Ovary (tissue), 7 donors: ENCODE measurements at regions not wholly inside any gene's neighbourhood (a gene's known extent, or its start where the extent isn't known, plus 50 kb on each side); places are given as distances from the start of the nearest gene placed in this dataset.

Experiments used
- DNase-seq, 5 donors: peaks; one replicate each; pipeline ENCODE4 v3.0.0-alpha.2; 2019 to 2020
- H3K27ac ChIP-seq, 2 donors: fragments of 200-600 bp; one replicate each; pipeline versions ENCODE4 v1.5.1 to v1.8.0; 2019 to 2022
- H3K27me3 ChIP-seq: fragments of 200-600 bp; one replicate; pipeline ENCODE4 v1.8.0; 2022
- H3K36me3 ChIP-seq: fragments of 200-600 bp; sonication (generic); one replicate; pipeline ENCODE4 v1.5.1; 2019
- H3K4me1 ChIP-seq: one replicate; pipeline ENCODE4 v1.8.1; 2013; ENCODE audit warnings: mild to moderate bottlenecking, moderate library complexity; ENCODE audit not compliant: insufficient read depth
- H3K4me3 ChIP-seq: fragments of 200-600 bp; sonication (generic); one replicate; pipeline ENCODE4 v1.5.1; 2017
- H3K9me3 ChIP-seq, 2 donors: fragments of 200-600 bp in 1 of 2; sonication (generic) in 1 of 2; one replicate each; pipeline versions ENCODE4 v1.5.1 to v1.8.1; 2013 to 2019; ENCODE audit warnings: mild to moderate bottlenecking in 1 of 2, moderate library complexity in 1 of 2
- CTCF ChIP-seq, 3 donors: fragments of 450-650 bp in 2 of 3; fragments of 200-600 bp in 1 of 3; IDR thresholded peaks; one replicate each; pipeline versions ENCODE4 v1.5.1 to v1.8.0; 2016 to 2022; ENCODE audit warnings: antibody characterized with exemption in 3 of 3, mild to moderate bottlenecking in 1 of 3
- EP300 ChIP-seq: sonication (generic); formaldehyde crosslinking; IDR thresholded peaks from one replicate; pipeline ENCODE4 v1.6.1; 2017; ENCODE audit warnings: antibody characterized with exemption
- POLR2A ChIP-seq: fragments of 450-650 bp; IDR thresholded peaks from one replicate; pipeline ENCODE4 v1.6.1; 2017; ENCODE audit warnings: antibody characterized with exemption, mild to moderate bottlenecking, moderate library complexity
- WGBS, 3 donors: extraction: QIAGEN DNeasy Blood & Tissue Kit in 1 of 3; methylation state at CpG; one replicate each; pipeline versions ENCODE4 v1.1.5 to v1.1.7; 2013 to 2017; 5-methylcytosine and 5-hydroxymethylcytosine counted together
- intact Hi-C, 4 donors: fragments of 100-400 bp; cut with DNase I; formaldehyde crosslinking; loops; one replicate each; pipeline versions ENCODE4 v1.11.0 to v1.15.1; 2022 to 2023
- donor health status: DM: no; HTN: no; CAD: no; lungs with moderate emphysema.
- donor health status: DM: no; HTN: no; CAD: no.
- donor health status: Bipolar disorder and iron deficiency.
- donor health status: DM: no; HTN: no; CAD: no.
- donor health status: DM: yes; HTN: yes; CAD: no.

GRCh38 chr14:62616668-62617067, 428.6 kb downstream of the KCNH5 start:
- no peaks in the 10 kb centered on the region for H3K36me3 ChIP-seq
- intact Hi-C loops, result no loop called here
- no peaks in the 10 kb centered on the region for H3K9me3 ChIP-seq
- DNase-seq, result no peak
- no peaks in the 10 kb centered on the region for H3K27me3 ChIP-seq
- H3K4me1 ChIP-seq, result no peaks in the 10 kb centered on the region
- no peak overlapping the region for H3K27ac ChIP-seq
- no peak for TF ChIP-seq CTCF (IDR thresholded peaks at IDR 0.05)
- no peak for TF ChIP-seq POLR2A
- no peak for TF ChIP-seq EP300
- 69 to 77% (median 71%) methylated on average over 4 of the region's 4 CpGs for WGBS, 3 donors
- H3K4me3 ChIP-seq, result no peak overlapping the region

GRCh38 chr14:62626416-62626815, 418.8 kb downstream of the KCNH5 start:
- TF ChIP-seq EP300, result no peak
- no peak for TF ChIP-seq POLR2A
- TF ChIP-seq CTCF (IDR thresholded peaks at IDR 0.05), result no peak
- H3K27ac ChIP-seq, result no peak overlapping the region
- no peak overlapping the region for H3K4me3 ChIP-seq
- H3K4me1 ChIP-seq, result no peaks in the 10 kb centered on the region
- H3K36me3 ChIP-seq, result no peaks in the 10 kb centered on the region
- DNase-seq, result no peak
- intact Hi-C loops, result no loop called here
- no peaks in the 10 kb centered on the region for H3K9me3 ChIP-seq
- WGBS, 3 donors, result 64 to 70% (median 66%) methylated on average over 5 of the region's 5 CpGs
- no peaks in the 10 kb centered on the region for H3K27me3 ChIP-seq

- Histone ChIP-seq H3K4me3 (no peak overlapping the region), H3K4me1 (no peaks in the 10 kb centered on the region), H3K9me3 (no peaks in the 10 kb centered on the region), H3K36me3 (no peaks in the 10 kb centered on the region), H3K27ac (no peak overlapping the region), H3K27me3 (no peaks in the 10 kb centered on the region)
- TF ChIP-seq CTCF (IDR thresholded peaks at IDR 0.05) (no peak), POLR2A (no peak), EP300 (no peak)
- no peak for DNase-seq
- intact Hi-C loops, result no loop called here
- 37 to 39% (median 37%) methylated on average over 9 of the region's 9 CpGs for WGBS, 3 donors
Observed at GRCh38 chr14:62629176-62629725, 416.0 kb downstream of the KCNH5 start.

- Histone ChIP-seq H3K4me1 (no peaks in the 10 kb centered on the region), H3K27me3 (no peaks in the 10 kb centered on the region), H3K4me3 (no peak overlapping the region), H3K9me3 (no peaks in the 10 kb centered on the region), H3K27ac (no peak overlapping the region), H3K36me3 (no peaks in the 10 kb centered on the region)
- TF ChIP-seq CTCF (IDR thresholded peaks at IDR 0.05) (no peak), EP300 (no peak), POLR2A (no peak)
- WGBS, 3 donors, result 63 to 75% (median 64%) methylated on average over 3 of the region's 3 CpGs
- intact Hi-C loops, result no loop called here
- DNase-seq, result no peak
Observed at GRCh38 chr14:62631176-62631575, 414.1 kb downstream of the KCNH5 start.
